Thyroid gland (tissue), 4 donors: ENCODE measurements at regions not wholly inside any gene's neighbourhood (a gene's known extent, or its start where the extent isn't known, plus 50 kb on each side); places are given as distances from the start of the nearest gene placed in this dataset.

Source experiments
- DNase-seq, 2 donors: peaks; one replicate each; pipeline ENCODE4 v3.0.0-alpha.2; 2019
- H3K27ac ChIP-seq, 3 donors: fragments of 200-600 bp; sonication (generic); 1 replicate in 2 of 3; 2 replicates in 1 of 3; pipeline ENCODE4 v1.5.1; 2016 to 2019; ENCODE audit warnings: mild to moderate bottlenecking in 1 of 3, moderate library complexity in 1 of 3
- H3K27me3 ChIP-seq: fragments of 200-600 bp; sonication (generic); one replicate; pipeline ENCODE4 v1.5.1; 2019
- H3K36me3 ChIP-seq, 2 donors: fragments of 200-600 bp; sonication (generic); one replicate each; pipeline ENCODE4 v1.5.1; 2016 to 2019
- H3K4me1 ChIP-seq, 2 donors: fragments of 200-600 bp; sonication (generic); one replicate each; pipeline ENCODE4 v1.5.1; 2017 to 2019
- H3K4me3 ChIP-seq, 3 donors: fragments of 200-600 bp; sonication (generic); replicated peaks in 1 of 3; 1 replicate in 2 of 3; 2 replicates in 1 of 3; pipeline ENCODE4 v1.5.1; 2016; ENCODE audit warnings: mild to moderate bottlenecking in 1 of 3
- H3K9me3 ChIP-seq: fragments of 200-600 bp; sonication (generic); one replicate; pipeline ENCODE4 v1.5.1; 2017
- CTCF ChIP-seq, 6 experiments: fragments of 200-600 bp in 3 of 6; fragments of 450-650 bp in 3 of 6; sonication (generic) in 3 of 6; IDR thresholded peaks; one replicate each; pipeline ENCODE4 v1.5.1; 2016 to 2019; ENCODE audit warnings: antibody characterized with exemption in 6 of 6, mild to moderate bottlenecking in 2 of 6, inconsistent platforms in 1 of 6, moderate library complexity in 1 of 6
- POLR2A ChIP-seq, 2 donors: fragments of 450-650 bp; IDR thresholded peaks; one replicate each; pipeline ENCODE4 v1.6.1; 2017; ENCODE audit warnings: antibody characterized with exemption in 2 of 2, mild to moderate bottlenecking in 2 of 2, moderate library complexity in 1 of 2
- WGBS, 2 donors: methylation state at CpG; one replicate each; pipeline ENCODE4 v1.1.5; 2017; 5-methylcytosine and 5-hydroxymethylcytosine counted together
- intact Hi-C: fragments of 100-400 bp; cut with DNase I; formaldehyde crosslinking; loops from one replicate; pipeline ENCODE4 v1.15.1; 2023

- Histone ChIP-seq H3K27ac (no peak overlapping the region), H3K36me3 (no peaks in the 10 kb centered on the region), H3K4me1 (no peaks in the 10 kb centered on the region), H3K9me3 (no peaks in the 10 kb centered on the region), H3K27me3 (no peaks in the 10 kb centered on the region), H3K4me3 (no peak overlapping the region)
- intact Hi-C loops: no loop called here
- TF ChIP-seq POLR2A (IDR thresholded peaks at IDR 0.05) (no peak), CTCF (IDR thresholded peaks at IDR 0.05) (no peak)
- DNase-seq: no peak
- 59 to 66% methylated on average over 2 of the region's 2 CpGs for WGBS, 2 donors
These were observed 466.6 kb upstream of the DAB2 start for GRCh38 chr5:39891376-39891775.

- H3K4me3 ChIP-seq: no peak overlapping the region
- no peaks in the 10 kb centered on the region for H3K9me3 ChIP-seq
- intact Hi-C loops: no loop called here
- H3K27ac ChIP-seq: no peak overlapping the region
- no peaks in the 10 kb centered on the region for H3K4me1 ChIP-seq
- H3K36me3 ChIP-seq: no peaks in the 10 kb centered on the region
- no peak for DNase-seq
- H3K27me3 ChIP-seq: no peaks in the 10 kb centered on the region
- TF ChIP-seq POLR2A (IDR thresholded peaks at IDR 0.05) (no peak), CTCF (IDR thresholded peaks at IDR 0.05) (no peak)
These were observed 456.2 kb upstream of the DAB2 start for GRCh38 chr5:39880985-39881384.

GRCh38 chr5:39877479-39877878, 452.7 kb upstream of the DAB2 start:
- WGBS, 2 donors: 97 to 98% methylated on average over 3 of the region's 3 CpGs
- intact Hi-C loops: no loop called here
- Histone ChIP-seq H3K4me1 (no peaks in the 10 kb centered on the region), H3K27me3 (no peaks in the 10 kb centered on the region), H3K27ac (no peak overlapping the region), H3K4me3 (no peak overlapping the region), H3K9me3 (no peaks in the 10 kb centered on the region), H3K36me3 (no peaks in the 10 kb centered on the region)
- DNase-seq: no peak
- no peak for TF ChIP-seq POLR2A (IDR thresholded peaks at IDR 0.05)
- TF ChIP-seq CTCF (IDR thresholded peaks at IDR 0.05): no peak

DNA sequence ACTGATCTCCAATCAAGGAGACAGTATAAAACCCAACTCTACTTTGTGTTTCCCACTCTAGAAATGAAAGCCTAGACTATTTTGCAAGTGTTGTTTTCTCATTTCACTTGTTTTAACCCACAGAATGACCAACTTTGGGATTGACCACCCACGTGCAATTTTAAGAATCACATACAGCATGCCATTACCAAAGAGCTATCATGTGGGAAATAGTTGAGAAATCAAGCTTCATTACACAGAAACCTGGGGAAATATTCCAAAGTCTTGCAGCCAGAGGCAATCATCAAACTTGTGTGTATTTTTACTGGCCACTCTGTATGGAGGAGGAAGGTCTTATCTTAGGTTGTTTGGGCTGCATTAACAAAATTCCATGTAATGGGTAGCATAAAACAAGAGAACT, 451.4 kb upstream of the DAB2 start:
- H3K27ac ChIP-seq: no peak overlapping the region
- intact Hi-C loops: no loop called here
- H3K27me3 ChIP-seq: no peaks in the 10 kb centered on the region
- no peaks in the 10 kb centered on the region for H3K4me1 ChIP-seq
- WGBS, 2 donors: 85 to 89% methylated on average over 1 of the region's 1 CpG
- DNase-seq: no peak
- H3K9me3 ChIP-seq: no peaks in the 10 kb centered on the region
- H3K36me3 ChIP-seq: no peaks in the 10 kb centered on the region
- H3K4me3 ChIP-seq: no peak overlapping the region
- TF ChIP-seq POLR2A (IDR thresholded peaks at IDR 0.05) (no peak), CTCF (IDR thresholded peaks at IDR 0.05) (no peak)

DNA sequence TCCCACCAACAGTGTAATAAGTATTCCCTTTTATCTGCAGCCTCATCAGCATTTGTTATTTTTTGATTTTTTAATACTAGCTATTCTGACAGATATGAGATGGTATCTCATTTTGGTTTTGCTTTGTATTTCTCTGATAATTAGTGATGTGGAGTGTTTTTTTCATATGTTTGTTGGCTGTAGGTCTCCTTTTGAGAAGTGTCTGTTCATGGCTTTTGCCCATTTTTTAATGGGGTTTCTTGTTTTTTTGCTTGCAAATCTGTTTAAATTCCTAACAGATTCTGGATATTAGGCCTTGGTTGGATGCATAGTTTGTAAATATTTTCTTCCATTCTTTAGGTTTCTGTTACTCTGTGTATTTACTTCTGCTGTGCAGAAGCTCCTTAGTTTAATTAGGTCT, 445.4 kb upstream of the DAB2 start:
- no peaks in the 10 kb centered on the region for H3K9me3 ChIP-seq
- TF ChIP-seq POLR2A (IDR thresholded peaks at IDR 0.05): no peak
- TF ChIP-seq CTCF (IDR thresholded peaks at IDR 0.05): no peak
- intact Hi-C loops: no loop called here
- DNase-seq: no peak
- H3K27me3 ChIP-seq: no peaks in the 10 kb centered on the region
- no peak overlapping the region for H3K27ac ChIP-seq
- no peak overlapping the region for H3K4me3 ChIP-seq
- no peaks in the 10 kb centered on the region for H3K4me1 ChIP-seq
- no peaks in the 10 kb centered on the region for H3K36me3 ChIP-seq
